HG02970 (cell line): ENCODE measurements at regions not wholly inside any gene's neighbourhood (a gene's known extent, or its start where the extent isn't known, plus 50 kb on each side); places are given as distances from the start of the nearest gene placed in this dataset.

ENCODE experiments used
- ATAC-seq: cut with Tn5 transposase; IDR thresholded peaks from one replicate; pipeline ENCODE4 v1.9.1; 2021; ENCODE audit warnings: mild to moderate bottlenecking, moderate library complexity, moderate number of reproducible peaks; ENCODE audit not compliant: unreplicated experiment, low FRiP score

DNA sequence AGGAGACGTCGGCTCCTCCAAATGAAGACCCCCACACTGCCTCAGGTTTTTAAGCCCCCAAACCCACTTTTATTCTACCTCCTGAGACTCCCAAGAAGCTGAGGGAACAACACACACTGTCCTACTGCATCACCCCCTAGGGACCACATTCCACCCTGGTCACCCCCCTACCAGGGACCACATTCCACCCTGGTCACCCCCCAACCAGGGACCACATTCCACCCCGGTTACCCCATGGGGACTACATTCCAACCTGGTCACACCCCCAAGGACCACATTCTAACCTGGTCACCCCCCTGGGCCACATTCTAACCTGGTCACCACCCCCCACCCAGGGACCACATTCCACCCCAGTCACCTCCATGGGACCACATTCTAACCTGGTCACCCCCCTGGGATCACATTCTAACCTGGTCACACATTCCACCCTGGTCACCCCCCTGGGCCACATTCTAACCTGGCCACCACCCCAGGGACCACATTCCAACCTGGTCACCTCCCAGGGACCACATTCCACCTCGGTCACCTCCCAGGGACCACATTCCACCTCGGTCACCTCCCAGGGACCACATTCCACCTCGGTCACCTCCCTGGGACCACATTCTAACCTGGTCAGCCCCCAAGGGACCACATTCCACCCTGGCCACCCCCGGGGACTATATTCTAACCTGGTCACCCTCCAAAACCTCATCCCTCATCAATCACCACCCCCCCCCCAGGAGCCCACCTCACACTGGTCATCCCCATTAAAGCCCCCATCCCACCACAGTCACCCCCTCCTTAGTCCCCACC is 587.6 kb downstream of the NPHP4 start:
- no peak for ATAC-seq

DNA sequence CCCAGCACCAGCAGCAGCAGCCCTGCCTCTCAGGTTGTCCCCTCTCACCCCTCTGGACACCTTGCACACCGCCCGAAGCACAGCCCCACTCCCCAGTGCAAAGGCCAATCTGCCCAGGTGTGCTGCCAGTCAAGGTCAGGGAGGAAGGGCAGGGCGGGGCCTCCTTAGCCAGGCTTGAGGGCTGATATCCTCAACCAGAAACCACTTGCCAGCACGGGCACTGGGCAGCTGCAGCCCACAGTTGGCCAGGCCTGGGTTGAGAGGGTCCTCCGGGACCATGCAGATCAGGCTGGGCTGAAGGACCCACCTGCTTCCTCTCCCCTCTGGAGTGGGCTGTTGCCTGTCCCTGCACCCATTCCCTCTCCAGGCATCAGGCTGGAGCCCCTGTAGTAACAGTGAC is 588.3 kb downstream of the NPHP4 start:
- no peak for ATAC-seq

DNA sequence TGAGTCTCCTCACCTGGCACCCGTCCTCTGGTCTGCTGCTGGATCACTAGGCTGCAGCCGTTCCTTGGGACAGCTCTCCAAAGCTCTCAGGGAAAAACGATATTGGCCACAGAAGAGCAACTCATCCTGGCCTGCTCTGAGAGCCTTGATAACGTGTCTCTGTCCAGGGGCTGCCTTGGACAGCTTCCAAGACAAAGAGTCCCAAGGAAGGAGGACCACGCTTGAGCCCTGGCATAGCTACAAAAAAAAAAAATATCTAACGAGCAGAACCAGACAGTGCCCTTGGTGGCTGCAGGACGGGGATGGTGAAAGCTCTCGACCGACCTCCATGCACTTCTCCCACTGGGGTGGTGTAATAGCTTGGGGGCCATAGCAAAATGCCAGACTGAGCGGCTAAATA is 589.6 kb downstream of the NPHP4 start:
- no peak for ATAC-seq

DNA sequence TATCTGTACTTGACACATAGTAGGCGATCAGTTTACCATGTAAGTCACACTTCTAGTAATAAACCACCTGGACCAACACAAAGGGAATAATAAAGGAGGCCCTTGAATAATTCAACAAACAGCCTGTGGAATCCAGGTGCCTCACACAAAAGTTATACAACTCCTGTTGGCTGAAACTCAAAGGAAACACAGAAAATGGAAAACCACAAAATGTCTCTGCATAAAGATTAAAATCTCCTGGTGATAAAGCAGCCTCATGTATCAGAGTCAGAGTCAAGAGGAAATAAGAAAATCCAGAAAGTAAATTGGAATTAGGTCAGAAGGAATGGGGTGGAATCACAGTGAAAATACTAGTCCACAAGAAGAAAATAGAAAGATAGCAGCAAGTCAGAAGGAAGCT is 592.5 kb downstream of the NPHP4 start:
- ATAC-seq = no peak

DNA sequence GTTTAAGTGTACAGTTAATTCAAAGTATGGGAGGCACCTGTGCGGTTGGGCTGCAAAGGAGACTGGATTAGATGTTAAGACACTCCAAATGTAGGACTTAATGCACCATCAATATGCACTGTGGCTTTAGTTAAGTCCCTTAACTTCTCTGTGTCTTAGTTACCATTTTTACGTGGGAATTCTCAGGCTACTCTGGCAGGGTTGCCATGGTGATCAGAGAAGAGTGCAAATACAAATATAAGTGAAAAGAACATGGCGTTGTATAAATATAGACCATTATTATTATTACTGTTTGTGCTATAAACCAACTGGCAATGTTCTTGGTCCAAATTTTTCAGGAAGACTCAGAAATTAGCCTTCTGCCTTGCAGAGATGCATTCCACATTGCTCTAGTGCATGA is 595.6 kb downstream of the NPHP4 start:
- ATAC-seq = no peak

GRCh38 chr1:5394111-5394510 is 598.1 kb downstream of the NPHP4 start:
- ATAC-seq = no peak

DNA sequence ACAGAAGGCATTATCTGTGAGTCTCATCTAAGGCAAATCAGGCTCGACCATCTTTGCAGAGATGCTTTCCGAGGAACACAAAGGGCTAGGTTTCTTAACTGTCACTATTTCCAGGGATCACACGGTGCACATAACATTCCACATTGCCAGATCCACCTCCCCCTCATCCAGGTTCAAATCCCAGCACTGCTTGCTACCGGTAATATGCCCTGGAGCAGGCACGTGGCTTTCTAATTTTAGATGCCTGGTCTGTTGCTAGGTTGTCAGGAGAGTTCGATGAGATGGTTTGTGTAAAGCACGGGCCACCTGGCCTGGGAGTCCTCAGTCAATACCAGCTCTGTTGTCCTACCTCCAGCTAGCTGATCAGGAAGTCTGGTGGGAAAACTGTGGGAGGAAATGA is 598.6 kb downstream of the NPHP4 start:
- ATAC-seq = no peak

GRCh38 chr1:5393146-5393545 is 599.1 kb downstream of the NPHP4 start:
- ATAC-seq = no peak

- ATAC-seq = no peak
These were observed 600.5 kb downstream of the NPHP4 start for GRCh38 chr1:5391725-5392124.

DNA sequence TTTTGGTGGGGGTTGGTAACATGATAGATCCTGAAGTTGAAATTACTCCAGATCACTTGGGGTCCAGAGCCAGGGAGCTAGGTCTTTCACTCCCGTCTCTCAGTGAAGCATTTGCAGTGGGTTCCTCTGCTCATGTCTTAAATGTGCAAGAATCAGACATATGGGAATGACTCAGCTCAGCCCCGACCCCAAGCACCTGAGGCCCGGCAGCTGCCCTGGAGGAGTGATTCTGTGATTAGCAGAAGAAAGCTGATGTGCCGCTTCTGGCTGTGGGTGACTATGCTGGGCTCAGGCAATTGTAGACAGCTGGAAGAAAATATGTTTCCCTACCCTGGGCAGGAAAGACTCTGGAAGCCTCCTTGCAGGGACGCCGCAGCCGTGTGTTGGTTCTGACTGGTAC is 601.7 kb downstream of the NPHP4 start:
- ATAC-seq = no peak

- no peak for ATAC-seq
These were observed 602.9 kb downstream of the NPHP4 start for GRCh38 chr1:5389101-5389885.

- no peak for ATAC-seq
These were observed 603.6 kb downstream of the NPHP4 start for GRCh38 chr1:5388622-5389021.

DNA sequence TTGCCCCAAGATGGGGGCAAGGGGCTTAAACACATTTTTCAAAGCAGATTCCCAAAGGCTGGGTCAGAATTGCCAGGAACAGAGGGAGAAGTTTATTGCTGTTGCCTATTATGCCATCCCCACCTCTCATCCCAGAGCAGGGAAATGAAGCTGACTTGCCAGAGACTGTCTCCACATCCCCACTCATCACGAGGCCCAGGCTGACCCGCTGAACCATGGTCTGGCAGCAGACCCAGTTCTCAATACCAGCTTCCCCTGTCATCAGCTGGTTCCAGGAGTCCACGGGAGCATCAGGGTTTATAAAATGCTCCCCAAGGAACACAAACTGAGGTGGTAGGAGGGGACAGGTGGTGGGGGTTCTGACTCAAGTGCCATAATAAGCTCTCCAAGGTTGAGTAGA is 605.9 kb downstream of the NPHP4 start:
- no peak for ATAC-seq

GRCh38 chr1:5385956-5386355 is 606.3 kb downstream of the NPHP4 start:
- no peak for ATAC-seq

DNA sequence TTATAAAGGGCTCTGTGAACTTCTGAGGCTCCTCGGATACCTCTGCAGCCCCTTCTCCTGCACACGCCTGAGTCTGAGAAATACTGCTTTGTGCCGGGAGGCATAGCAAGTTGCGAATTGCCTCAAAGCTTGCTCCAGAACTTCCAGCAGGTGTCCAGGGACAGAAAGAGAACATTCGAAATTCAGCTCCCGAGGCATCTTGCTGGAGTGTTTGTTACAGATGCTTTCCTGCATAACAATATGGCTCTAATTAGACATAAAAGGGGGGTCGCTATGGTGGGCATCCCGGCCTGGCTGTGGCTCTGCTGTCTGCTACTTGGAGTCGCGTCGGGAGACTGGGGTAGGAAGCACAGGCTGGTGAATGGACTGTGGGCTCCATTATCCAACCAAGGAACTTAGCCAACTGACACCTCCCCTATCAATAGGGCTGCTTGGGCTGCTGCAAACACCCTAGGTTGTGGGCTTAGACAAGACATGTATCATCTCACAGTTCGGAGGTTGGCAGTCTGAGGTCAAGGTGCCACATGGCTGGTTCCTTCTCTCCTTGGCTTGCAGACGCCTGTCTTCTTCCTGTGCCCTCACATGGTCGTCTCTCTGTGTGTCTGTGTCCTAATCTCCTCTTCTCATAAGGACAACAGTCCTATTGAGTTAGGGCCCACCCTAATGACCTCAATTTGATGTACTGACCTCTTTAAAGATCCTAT is 607.0 kb downstream of the NPHP4 start:
- ATAC-seq = no peak

- no peak for ATAC-seq
These were observed 610.7 kb downstream of the NPHP4 start for GRCh38 chr1:5381491-5381890.

DNA sequence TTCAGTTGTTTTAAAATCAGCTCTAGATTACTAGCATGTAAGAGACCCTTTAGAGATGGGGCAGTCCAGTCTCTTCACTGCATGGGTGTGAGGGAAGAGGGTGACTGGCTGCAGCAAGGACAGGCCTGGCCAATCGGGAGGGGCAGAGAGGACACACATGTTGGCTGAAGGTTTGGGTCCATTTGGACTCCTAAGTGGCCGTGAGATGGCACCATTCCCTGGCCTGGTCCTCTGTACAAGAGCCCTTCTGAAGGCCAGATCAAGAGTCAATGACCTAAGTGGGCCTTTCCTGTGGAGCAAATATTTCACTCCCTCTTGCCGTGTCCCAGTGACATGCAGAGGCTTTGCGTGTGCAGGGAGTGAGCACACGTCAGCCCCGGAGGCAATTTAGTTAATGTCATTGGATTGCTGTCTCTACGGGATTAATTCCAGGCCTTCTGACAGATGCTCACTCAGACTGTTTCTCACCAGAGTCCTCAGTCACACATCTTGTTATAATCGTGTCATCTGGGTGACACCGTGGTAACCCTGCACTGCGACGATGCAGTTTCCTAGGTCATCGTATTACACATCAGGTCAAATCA is 613.0 kb downstream of the NPHP4 start:
- no peak for ATAC-seq

- no peak for ATAC-seq
These were observed 615.5 kb downstream of the NPHP4 start for GRCh38 chr1:5376538-5377247.

DNA sequence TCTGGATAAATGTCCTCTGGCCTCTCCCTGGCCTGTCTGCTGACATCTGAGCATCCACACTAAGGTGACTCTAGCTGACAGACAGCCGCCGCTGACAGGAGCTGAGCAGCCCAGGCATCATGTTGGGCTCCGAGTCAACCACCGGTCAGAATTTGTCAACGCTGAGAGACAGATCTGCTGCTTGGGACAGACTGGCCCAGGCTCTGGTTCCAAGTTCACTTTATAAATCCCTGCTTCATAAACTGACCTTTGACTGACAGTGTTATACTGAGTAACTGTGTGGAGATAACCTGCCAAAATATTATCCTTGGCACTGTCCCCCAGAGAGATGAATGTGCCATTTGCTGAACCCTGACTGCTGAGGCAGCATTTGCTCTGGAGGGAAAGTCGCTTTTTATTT is 616.7 kb downstream of the NPHP4 start:
- ATAC-seq = no peak

GRCh38 chr1:5374192-5374591 is 618.0 kb downstream of the NPHP4 start:
- no peak for ATAC-seq
